NCI-H2107 treated with DMSO at 0.1 percent for 48 hours (cell line): ENCODE measurements at regions not wholly inside any gene's neighbourhood (a gene's known extent, or its start where the extent isn't known, plus 50 kb on each side); places are given as distances from the start of the nearest gene placed in this dataset.

Source experiments
- DNase-seq: peaks from one replicate; lab custom pipeline; 2025; ENCODE audit not compliant: unreplicated experiment; lab: John Stamatoyannopoulos, UW

- DNase-seq: no peak
Measured at GRCh38 chr2:16322308-16323125, 343.1 kb downstream of the CYRIA start.

- DNase-seq: peak; percentile 28
Measured at GRCh38 chr2:16321872-16322271, 343.8 kb downstream of the CYRIA start.

GRCh38 chr2:16321256-16321655, 344.4 kb downstream of the CYRIA start:
- no peak for DNase-seq

GRCh38 chr2:16320716-16321115, 344.9 kb downstream of the CYRIA start:
- DNase-seq: no peak

- no peak for DNase-seq
Measured at GRCh38 chr2:16319551-16320121, 346.0 kb downstream of the CYRIA start.

GRCh38 chr2:16318474-16319195, 347.0 kb downstream of the CYRIA start:
- no peak for DNase-seq

GRCh38 chr2:16318051-16318450, 347.6 kb downstream of the CYRIA start:
- DNase-seq: no peak

GRCh38 chr2:16317211-16317830, 348.3 kb downstream of the CYRIA start:
- no peak for DNase-seq

- no peak for DNase-seq
Measured at GRCh38 chr2:16316456-16317210, 349.0 kb downstream of the CYRIA start.

- DNase-seq: no peak
Measured at GRCh38 chr2:16315908-16316307, 349.7 kb downstream of the CYRIA start.

GRCh38 chr2:16315458-16315835, 350.2 kb downstream of the CYRIA start:
- no peak for DNase-seq

GRCh38 chr2:16314691-16315457, 350.8 kb downstream of the CYRIA start:
- no peak for DNase-seq

GRCh38 chr2:16314001-16314400, 351.6 kb downstream of the CYRIA start:
- DNase-seq: no peak

GRCh38 chr2:16313235-16313975, 352.2 kb downstream of the CYRIA start:
- no peak for DNase-seq

- DNase-seq: no peak
Measured at GRCh38 chr2:16312771-16313170, 352.9 kb downstream of the CYRIA start.

GRCh38 chr2:16311521-16312440, 353.9 kb downstream of the CYRIA start:
- DNase-seq: no peak

- no peak for DNase-seq
Measured at GRCh38 chr2:16308816-16309215, 356.8 kb downstream of the CYRIA start.

- no peak for DNase-seq
Measured at GRCh38 chr2:16304876-16305590, 360.6 kb downstream of the CYRIA start.
